ENCODE measurements at regions not wholly inside any gene's neighbourhood (a gene's known extent, or its start where the extent isn't known, plus 50 kb on each side); places are given as distances from the start of the nearest gene placed in this dataset.

DNA sequence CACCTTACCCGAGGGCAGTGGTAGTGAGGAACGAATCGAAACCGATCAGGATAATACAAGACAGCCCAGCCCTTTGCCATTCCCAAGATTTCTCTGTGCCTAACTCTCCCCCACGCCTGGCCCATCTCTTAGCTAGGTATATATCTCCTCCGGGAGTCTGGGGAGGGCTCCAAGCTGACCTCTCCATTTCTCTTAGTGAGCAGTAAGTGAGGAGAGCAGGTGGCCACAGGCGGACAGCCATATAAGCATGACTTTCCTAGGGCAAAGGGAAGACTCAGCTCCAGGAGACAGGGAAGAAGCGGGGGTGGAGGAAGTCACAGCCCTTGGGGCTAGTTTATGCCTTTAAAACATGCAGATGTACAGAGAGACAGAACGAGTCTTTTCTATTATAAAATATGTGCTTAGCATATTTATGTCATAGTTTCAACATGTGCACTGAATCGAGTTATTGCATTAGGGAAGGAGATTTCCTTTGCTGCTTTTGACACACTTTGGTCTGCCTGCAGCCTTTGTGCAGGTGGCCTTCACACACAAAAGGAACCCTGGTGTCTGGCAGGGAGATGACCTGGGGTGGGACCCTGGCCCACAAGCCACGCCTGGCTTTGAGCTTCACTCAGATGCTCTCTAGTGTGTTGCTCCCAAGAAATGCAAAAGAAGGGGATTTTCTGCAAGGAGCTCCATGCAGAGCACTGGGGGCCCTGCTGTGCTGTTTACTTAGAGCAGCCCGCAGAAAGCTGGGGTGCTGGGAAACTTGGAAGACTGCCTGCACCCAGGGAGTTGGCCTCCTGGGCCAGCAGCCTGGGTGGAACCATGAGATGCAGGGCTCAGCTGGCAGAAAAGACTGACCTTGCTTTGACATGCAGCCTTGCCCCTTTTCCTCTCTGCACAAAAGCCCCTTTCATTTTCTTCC lies 613.3 kb downstream of the BCOR start:
- TF ChIP-seq ZNF175 (CRISPR knock-in tag; IDR thresholded peaks at IDR 0.05; ENCODE audit: low read depth) = no peak
- no peak for TF ChIP-seq MTA3 (IDR thresholded peaks at IDR 0.05; ENCODE audit: borderline replicate concordance)
- TF ChIP-seq KAT2B (IDR thresholded peaks at IDR 0.05; ENCODE audit: low read depth, low read length) = no peak
- TF ChIP-seq, protein P1, sequence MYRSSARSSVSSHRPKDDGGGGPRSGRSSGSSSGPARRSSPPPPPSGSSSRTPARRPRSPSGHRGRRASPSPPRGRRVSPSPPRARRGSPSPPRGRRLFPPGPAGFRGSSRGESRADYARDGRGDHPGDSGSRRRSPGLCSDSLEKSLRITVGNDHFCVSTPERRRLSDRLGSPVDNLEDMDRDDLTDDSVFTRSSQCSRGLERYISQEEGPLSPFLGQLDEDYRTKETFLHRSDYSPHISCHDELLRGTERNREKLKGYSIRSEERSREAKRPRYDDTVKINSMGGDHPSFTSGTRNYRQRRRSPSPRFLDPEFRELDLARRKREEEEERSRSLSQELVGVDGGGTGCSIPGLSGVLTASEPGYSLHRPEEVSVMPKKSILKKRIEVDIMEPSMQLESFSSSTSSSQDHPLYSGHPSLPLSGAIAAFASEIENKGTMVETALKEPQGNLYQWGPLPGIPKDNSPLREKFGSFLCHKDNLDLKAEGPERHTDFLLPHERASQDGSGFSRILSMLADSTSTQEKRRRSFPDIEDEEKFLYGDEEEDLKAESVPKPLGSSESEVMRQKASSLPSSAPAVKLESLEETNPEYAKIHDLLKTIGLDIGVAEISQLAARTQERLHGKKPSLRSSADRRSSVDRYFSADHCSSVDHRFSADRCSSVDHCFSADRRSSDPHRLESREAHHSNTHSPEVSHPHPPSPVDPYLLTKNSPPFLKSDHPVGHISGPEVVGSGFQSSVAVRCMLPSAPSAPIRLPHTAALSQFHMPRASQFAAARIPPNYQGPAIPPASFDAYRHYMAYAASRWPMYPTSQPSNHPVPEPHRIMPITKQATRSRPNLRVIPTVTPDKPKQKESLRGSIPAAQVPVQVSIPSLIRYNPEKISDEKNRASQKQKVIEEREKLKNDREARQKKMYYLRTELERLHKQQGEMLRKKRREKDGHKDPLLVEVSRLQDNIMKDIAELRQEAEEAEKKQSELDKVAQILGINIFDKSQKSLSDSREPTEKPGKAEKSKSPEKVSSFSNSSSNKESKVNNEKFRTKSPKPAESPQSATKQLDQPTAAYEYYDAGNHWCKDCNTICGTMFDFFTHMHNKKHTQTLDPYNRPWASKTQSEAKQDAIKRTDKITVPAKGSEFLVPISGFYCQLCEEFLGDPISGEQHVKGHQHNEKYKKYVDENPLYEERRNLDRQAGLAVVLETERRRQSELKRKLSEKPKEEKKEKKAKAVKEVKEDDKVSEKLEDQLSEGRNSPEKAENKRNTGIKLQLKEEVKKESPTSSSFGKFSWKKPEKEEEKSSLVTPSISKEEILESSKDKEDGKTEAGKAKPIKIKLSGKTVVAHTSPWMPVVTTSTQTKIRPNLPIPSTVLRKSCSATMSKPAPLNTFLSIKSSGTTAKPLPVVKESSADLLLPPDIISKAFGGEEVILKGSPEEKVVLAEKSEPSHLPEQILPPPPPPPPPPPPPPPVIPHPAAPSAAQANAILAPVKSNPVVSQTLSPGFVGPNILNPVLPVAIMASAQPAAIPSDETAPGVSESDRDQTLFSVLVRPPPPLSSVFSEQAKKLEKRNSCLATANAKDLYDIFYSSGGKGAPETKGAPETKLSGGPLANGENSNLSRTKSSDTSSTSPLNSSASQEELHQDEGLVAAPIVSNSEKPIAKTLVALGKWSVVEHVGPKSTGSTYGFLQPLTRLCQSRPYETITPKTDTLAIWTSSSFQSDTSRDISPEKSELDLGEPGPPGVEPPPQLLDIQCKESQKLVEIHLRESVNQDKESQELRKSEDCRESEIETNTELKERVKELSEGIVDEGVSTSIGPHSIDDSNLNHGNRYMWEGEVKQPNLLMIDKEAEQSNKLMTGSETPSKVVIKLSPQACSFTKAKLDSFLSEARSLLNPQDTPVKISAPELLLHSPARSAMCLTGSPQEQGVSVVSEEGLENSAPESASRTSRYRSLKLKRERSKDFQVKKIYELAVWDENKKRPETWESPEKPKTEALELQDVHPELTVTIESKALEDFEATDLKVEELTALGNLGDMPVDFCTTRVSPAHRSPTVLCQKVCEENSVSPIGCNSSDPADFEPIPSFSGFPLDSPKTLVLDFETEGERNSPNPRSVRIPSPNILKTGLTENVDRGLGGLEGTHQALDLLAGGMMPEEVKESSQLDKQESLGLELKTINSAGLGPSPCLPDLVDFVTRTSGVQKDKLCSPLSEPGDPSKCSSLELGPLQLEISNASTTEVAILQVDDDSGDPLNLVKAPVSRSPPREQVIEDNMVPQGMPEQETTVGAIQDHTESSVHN (IDR thresholded peaks at IDR 0.05; ENCODE audit: borderline replicate concordance in 1 of 2, low read depth in 1 of 2) = no peak
- no peak for TF ChIP-seq GABPB2 (CRISPR knock-in tag; conservative IDR thresholded peaks at IDR 0.05)
- no peak for TF ChIP-seq FIP1L1 (IDR thresholded peaks at IDR 0.05; ENCODE audit: low read depth, low read length, poor library complexity, severe bottlenecking)
- TF ChIP-seq, protein P2, sequence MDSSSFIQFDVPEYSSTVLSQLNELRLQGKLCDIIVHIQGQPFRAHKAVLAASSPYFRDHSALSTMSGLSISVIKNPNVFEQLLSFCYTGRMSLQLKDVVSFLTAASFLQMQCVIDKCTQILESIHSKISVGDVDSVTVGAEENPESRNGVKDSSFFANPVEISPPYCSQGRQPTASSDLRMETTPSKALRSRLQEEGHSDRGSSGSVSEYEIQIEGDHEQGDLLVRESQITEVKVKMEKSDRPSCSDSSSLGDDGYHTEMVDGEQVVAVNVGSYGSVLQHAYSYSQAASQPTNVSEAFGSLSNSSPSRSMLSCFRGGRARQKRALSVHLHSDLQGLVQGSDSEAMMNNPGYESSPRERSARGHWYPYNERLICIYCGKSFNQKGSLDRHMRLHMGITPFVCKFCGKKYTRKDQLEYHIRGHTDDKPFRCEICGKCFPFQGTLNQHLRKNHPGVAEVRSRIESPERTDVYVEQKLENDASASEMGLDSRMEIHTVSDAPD (CRISPR knock-in tag; IDR thresholded peaks at IDR 0.05) = no peak
- TF ChIP-seq HDAC6 (IDR thresholded peaks at IDR 0.05; ENCODE audit: low read depth, low read length) = no peak
- TF ChIP-seq MTF1 (CRISPR knock-in tag; IDR thresholded peaks at IDR 0.05; ENCODE audit: borderline replicate concordance) = no peak
- TF ChIP-seq ZNF253 (CRISPR knock-in tag; conservative IDR thresholded peaks at IDR 0.05) = no peak
- no peak for TF ChIP-seq MAZ (CRISPR knock-in tag; conservative IDR thresholded peaks at IDR 0.05 in 1 of 2, IDR thresholded peaks at IDR 0.05 in 1 of 2)
- no peak for TF ChIP-seq SMAD1 (IDR thresholded peaks at IDR 0.05; ENCODE audit: low read depth, low read length, partially characterized antibody)
